Stimulated activated CD8-positive, alpha-beta memory T cell treated with anti-CD3 and anti-CD28 coated beads, Interleukin-4, amount 100 ng/mL, for 48 hours (primary cell): ENCODE measurements at regions not wholly inside any gene's neighbourhood (a gene's known extent, or its start where the extent isn't known, plus 50 kb on each side); places are given as distances from the start of the nearest gene placed in this dataset.
A peak's percentile ranks its signal among the peaks of the same experiment; 100 is the strongest.

ENCODE experiments used
- DNase-seq: peaks from one replicate; pipeline ENCODE4 v3.0.0-alpha.2; 2020

DNA sequence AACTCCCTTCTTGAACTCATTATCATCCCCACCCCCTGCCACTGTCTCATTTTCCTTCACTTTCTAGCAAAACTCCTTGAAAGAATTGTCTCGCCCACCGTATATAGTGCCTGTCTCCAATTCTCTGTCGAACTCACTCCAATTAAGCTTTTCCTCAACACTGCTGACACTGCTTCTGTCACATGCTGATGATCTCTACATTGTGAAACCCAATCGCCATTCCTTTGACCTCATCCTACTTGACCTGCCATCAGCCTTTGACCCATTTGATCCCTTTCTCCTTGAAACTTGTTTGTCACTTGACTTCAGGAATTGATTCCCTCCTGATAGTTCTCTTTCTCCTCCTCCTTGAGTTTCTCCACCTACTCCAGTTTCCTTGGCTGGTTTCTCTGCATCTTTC lies 54.8 kb downstream of the CCDC71L start:
- DNase-seq = no peak

DNA sequence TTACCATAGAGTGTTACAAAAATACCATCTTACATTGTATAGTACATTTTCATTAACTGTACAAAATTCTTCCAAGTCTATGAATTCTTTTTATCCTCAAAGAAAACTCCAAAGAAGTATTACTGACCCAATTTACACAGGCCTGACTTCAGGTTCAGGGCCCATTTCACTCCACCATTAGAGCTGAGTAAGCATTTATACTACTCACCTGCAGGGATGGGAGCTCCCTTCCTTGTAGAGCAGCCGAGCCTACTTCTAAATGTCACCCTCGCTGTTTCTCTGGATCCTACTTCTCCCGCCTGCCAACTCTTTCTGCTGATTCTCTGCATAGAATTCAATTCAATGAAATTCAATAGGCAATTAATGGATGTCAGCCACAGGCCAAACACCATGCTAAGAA lies 56.0 kb downstream of the CCDC71L start:
- DNase-seq = no peak

DNA sequence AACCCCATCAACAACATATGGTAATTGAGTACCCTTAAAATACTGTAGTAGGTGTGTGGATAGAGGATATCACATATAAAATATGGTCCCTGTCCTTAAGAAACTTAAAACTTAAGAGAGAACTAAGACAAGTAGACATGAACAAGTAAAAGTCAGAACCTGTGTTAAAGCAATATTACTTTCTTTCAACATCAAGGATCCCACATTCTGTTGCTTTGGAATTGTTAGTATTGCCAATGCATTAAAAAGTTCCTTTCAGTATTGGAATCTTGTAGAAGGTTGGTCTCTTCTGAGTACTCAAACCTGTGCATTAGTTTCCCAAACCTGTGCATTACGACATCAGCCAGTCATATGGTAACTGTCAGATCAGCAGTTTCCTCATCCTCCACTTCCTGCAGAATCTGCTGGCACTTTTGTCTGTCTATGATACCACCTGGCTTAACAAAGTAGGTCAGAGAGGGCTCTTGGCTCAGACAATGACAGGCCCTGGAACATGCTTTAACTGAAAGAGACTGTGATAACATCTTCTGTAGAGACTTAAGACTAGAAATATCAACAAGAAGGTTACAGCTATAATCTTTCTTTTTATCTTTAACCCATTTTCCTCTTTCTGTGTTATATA lies 56.5 kb downstream of the CCDC71L start:
- DNase-seq = peak; percentile 28

DNA sequence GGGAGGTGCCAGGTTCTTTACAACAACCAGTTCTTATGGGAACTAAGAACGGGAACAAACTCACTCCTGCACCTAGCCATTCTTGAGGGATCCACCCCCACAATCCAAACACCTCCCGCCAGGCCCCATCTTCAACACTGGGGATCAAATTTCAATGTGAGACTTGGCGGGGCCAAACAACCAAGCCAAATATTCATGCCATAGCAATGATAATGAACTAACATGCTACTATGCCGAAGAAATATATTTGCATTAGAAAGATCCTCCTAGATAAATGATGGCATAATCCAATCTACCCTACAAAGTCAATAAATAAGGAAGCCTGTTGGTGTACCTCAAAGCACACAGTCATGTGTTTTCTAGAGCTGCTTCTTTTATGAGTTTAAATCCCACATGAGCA lies 57.6 kb downstream of the CCDC71L start:
- no peak for DNase-seq

GRCh38 chr7:106602062-106602461 lies 58.9 kb downstream of the CCDC71L start:
- DNase-seq = no peak

DNA sequence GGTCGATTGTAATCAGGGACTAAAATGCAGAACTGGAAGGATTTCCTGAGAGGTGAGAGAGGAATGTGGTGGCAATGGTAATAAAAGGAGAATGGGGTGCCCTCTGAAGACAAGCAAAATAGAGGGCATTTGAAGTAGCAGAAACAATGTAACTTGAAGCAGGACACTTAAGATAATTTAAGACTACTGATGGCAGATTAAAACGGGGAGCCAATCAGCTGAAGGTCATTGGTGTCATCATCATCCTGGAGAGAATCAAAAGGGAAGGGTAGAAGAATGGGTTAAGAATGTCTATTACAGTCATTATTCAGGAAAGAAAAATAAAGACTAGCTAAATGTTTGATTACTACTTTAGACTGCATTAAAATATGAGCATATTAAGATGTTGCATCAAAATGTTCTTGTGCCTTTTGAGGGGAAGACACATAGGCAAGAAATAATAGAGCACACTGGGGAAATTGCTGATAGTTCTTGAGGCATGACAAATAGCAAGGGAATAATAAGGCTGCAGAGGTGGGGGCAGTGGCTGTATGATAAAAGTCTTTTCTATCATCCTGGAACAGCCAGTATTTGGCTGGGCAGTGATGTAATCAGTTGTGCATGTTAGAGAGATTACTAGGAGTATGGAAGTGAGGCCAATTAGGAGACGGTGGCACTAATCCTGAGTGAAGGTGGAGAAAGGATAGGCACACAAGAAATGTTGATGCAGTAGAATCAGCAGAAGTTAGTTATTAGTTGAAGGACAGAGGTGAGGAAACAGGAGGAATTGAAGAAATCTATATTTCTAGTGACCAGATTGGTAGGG lies 60.2 kb downstream of the CCDC71L start:
- no peak for DNase-seq

- no peak for DNase-seq
Observed at GRCh38 chr7:106599343-106599698, 61.6 kb downstream of the CCDC71L start.

DNA sequence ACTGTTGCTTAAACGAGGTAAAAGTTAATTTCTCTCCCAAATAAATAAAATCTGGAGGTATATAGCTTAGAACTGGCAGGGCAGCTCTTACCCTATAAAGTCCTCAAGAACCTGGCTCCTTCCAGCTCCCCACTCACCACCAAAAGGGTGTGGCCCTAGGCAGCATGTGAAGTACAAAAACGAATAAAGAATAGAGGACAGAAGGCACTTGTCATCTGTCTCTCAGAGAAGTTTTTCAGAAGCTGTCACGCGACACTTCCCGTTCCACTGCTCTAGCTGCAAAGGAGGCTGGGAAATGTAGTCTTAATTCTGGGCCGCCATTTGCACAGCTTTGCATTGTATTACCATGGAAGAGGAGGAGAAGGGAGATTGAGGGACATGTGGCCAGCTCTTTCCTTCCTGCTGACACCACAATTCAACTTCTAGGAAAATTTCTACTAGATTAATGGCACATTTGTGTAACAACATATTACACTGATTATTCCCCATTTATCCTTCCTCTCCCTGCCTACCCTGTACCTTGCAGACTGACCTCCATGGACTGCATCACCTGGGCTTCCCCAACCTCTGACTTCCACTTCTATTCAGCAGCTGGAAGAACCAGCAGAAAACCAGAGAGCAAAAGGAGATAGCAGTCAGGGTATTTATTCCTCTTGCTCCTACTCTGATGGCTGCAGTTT lies 62.2 kb downstream of the CCDC71L start:
- peak; percentile 72 for DNase-seq

- no peak for DNase-seq
Observed at GRCh38 chr7:106597751-106598546, 63.0 kb downstream of the CCDC71L start.

GRCh38 chr7:106597014-106597413 lies 63.9 kb downstream of the CCDC71L start:
- DNase-seq = no peak

GRCh38 chr7:106595922-106596321 lies 65.0 kb downstream of the CCDC71L start:
- DNase-seq = no peak

- DNase-seq = no peak
Observed at GRCh38 chr7:106593028-106593417, 67.9 kb downstream of the CCDC71L start.

GRCh38 chr7:106592282-106593027 lies 68.5 kb downstream of the CCDC71L start:
- DNase-seq = no peak

DNA sequence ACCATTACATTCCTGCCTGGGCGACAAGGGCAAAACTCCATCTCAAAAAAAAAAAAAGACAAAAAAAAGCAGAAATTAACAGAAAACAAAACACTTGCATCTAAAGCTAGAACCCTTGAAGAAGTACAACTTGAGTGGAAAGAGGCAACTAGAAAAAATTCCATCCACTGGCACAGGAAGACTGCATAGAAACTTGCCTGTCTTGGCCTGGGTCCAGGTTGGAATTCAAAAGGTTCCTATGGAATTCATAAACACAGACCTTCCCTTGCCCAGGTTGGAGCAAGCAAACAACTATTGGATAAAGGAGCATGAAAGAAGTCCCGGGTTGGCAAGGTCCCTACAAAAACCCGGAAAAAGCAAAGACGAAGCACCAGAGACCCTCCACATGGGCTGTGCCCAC lies 69.8 kb downstream of the CCDC71L start:
- no peak for DNase-seq

GRCh38 chr7:106590209-106590816 lies 70.6 kb downstream of the CCDC71L start:
- no peak for DNase-seq

- no peak for DNase-seq
Observed at GRCh38 chr7:106589198-106589879, 71.6 kb downstream of the CCDC71L start.

DNA sequence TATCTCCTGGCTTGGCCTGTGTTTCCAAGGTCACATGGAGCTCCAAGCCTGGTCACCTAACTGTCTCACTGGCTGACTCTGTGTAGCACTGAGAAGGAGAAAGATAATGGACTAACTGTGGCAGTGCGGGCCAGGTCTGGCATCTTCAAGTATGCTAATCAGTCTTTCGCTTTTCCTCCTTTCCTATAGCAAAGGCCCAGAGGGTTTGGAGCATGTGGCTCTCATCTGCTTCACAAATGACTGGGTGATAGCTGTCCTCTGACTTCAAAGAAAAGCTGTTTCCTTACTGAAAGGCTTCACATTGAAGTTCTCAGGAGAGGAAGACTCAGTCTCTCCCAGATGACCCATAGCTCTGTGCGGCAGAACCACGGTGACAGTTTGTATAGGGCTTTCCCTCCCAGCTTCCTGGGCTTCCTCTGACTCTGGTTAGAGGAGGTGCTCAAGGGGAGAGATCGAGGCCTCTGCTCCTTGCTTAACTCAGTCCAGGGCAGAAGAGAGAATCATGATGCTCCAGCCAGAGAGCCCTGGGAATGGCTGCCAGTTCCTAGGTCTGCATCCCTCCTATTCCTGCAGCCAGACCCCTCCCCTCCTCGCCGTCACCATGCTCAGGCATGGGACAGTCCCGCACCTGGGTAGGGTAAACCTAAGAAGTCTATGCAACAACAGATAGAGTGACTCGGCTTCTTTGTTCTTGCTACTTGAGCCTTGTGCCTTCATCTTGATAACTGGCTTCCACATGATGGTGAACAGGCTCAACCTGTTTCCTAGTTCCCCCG lies 72.3 kb downstream of the CCDC71L start:
- no peak for DNase-seq

DNA sequence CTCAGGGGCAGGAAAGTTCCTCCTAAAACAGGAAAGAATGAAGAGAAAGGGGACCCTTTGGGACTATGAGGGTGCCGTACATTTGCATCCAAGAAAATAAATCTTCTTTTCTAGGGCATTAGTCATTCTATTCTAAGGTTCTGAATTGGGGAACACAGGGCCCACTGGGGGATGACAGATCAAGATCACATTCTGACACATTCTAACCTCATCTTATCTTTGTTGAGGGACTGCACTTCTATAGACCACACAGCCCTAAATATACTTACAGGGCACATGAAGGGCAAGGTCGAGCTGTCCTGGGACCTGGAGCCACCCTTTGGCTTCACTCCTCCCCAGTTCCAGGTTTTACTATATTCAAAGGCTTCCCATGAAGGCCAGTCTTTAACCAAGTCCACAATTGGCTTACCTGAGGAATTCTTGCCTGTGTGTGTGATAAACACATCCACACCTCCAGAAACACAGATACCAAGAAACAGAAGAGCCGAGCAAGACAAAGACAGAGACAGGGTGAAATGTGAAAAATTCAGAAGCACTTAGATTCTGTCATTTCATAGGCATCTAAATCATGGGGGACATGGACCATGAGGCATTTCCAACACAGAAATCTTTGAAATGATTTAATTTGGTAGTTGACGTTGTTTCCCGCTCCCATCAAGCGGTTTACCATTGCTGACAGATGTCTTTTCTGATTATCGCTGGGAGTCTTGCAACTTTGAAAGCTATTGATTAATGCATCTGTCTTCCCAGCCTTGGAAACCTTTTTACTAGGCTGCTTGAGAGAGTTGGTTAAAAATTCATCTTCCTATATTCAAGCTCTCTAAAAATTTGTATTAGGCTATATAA lies 75.8 kb downstream of the CCDC71L start:
- DNase-seq = no peak
